ENCODE measurements at regions not wholly inside any gene's neighbourhood (a gene's known extent, or its start where the extent isn't known, plus 50 kb on each side); places are given as distances from the start of the nearest gene placed in this dataset.
"Not testable (repeated sequence)": the region's sequence is repeated elsewhere in the genome, so short reads cannot be mapped to it uniquely, and the experiment has no call there.

DNA sequence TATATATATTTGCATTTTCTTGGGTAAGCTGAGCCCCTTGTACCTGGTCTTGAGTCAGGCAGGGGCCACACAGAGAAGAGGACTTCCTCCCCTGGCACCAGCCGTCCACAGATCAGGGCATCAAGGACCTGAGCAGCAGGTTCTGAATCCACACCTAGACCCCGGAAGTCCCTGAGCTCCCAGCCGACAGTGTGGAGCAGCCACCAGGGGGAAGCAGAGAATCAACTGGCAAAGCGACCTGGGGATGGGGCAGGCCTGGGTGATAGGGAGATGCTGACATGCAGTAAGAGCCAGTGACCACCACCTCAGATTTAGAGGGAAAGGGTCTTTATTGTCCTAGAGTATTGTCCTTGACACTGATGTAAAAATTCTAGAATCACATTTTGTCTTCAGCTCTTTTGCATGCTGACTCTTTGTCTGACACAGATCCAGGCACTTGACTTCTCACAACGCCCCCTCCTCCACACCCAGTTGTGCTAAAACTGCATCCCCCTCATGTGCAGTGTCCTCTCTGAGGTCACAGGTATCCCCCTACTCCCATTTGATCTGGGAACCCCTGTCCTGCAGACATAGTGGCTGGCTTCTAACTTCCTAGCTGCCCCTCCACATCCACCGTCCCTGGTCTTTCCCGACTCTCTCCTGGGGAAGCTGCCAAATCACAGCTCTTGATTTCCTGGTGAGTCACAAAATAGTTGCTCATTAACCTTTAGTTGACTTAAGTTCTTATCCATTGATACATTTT, 109.3 kb downstream of the GGTLC2 start:
- in situ Hi-C loops (cut with MboI; ENCODE audit: low pct_unique_long_range_greater_than_20kb, low sequenced_read_pairs, unreplicated experiment), result no loop called here
- DNase-seq (ENCODE audit: low spot score), result peak; percentile 76
- TF ChIP-seq, protein P1, sequence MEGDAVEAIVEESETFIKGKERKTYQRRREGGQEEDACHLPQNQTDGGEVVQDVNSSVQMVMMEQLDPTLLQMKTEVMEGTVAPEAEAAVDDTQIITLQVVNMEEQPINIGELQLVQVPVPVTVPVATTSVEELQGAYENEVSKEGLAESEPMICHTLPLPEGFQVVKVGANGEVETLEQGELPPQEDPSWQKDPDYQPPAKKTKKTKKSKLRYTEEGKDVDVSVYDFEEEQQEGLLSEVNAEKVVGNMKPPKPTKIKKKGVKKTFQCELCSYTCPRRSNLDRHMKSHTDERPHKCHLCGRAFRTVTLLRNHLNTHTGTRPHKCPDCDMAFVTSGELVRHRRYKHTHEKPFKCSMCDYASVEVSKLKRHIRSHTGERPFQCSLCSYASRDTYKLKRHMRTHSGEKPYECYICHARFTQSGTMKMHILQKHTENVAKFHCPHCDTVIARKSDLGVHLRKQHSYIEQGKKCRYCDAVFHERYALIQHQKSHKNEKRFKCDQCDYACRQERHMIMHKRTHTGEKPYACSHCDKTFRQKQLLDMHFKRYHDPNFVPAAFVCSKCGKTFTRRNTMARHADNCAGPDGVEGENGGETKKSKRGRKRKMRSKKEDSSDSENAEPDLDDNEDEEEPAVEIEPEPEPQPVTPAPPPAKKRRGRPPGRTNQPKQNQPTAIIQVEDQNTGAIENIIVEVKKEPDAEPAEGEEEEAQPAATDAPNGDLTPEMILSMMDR (IDR thresholded peaks at IDR 0.05; ENCODE audit: extremely low read depth, insufficient read depth, missing control alignments), result peak; percentile 38

DNA sequence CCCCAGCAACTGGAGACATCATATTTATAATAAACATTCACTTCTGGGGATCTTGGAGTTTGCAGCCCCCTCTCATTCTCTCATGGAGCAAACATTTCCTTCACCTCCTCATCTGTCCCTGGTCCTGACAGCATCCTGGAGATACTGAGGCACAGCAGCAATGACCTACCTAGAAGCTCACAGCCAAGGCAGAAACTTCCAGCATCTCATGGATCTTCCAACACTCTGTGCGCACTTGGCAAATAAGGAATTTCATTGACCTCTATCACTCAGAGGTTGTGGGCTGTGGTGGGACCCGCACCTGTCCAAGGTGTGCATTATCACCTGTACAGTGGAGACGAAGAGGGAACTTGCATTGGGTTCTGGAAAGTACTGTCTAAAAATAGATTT, 109.8 kb downstream of the GGTLC2 start:
- in situ Hi-C loops (cut with MboI; ENCODE audit: low pct_unique_long_range_greater_than_20kb, low sequenced_read_pairs, unreplicated experiment), result no loop called here
- DNase-seq (ENCODE audit: low spot score), result no peak
- TF ChIP-seq, protein P1 (IDR thresholded peaks at IDR 0.05; ENCODE audit: extremely low read depth, insufficient read depth, missing control alignments), result no peak

DNA sequence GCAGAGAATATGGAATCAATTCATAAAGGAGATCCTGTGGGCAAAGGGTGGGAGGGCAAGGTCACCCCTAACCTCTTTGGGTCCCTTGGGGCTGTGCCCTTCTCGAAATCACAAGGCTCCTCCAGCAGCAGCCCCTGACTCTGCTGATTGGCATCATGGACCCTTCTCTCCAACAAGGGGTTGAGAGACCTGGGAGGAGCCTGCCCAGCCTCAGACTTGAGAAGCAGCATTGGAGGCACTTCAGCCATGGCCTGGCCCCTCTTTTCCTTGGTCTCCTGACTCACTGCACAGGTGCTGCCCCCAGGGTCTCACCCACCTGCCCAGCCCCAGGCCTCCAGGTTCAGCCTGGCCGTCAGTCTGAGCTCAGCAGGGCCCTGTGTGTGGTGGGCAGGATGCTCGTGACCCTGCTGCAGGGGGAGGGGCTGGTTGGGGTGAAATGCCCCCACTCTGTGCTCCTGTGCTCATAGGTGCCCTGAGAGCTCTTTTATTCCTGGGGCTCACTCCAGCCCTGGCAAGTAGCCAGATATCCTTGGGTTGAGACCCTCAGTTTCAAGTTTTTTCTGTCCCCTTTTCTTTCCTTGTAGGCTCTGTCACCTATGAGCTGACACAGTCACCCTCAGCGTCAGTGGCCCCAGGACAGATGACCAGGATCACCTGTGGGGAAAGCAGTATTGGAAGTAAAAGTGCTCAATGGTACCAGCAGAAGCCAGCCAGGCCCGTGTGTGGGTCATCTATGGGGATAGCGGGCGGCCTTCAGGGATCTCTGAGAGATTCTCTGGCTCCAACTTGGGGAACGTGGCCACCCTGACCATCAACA, 110.8 kb downstream of the GGTLC2 start:
- TF ChIP-seq, protein P1 (IDR thresholded peaks at IDR 0.05; ENCODE audit: extremely low read depth, insufficient read depth, missing control alignments), result no peak
- DNase-seq (ENCODE audit: low spot score), result no peak
- in situ Hi-C loops (cut with MboI; ENCODE audit: low pct_unique_long_range_greater_than_20kb, low sequenced_read_pairs, unreplicated experiment), result no loop called here

DNA sequence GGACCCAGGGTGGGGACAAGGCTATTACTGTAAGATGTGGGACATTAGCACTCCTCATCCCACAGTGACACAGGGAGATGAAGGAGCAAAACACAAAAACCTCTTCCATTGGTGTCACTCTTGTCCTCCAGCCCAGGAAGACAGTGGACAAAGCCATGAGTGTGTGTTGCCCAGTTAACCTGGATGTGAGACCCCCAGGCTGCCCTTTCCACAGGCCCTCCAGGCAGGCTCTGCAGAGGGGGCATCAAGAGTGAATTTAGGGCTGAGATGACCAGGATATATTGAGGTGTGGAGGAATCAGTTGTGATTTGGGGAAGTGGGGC, 111.3 kb downstream of the GGTLC2 start:
- in situ Hi-C loops (cut with MboI; ENCODE audit: low pct_unique_long_range_greater_than_20kb, low sequenced_read_pairs, unreplicated experiment), result no loop called here
- DNase-seq (ENCODE audit: low spot score), result no peak
- TF ChIP-seq, protein P1 (IDR thresholded peaks at IDR 0.05; ENCODE audit: extremely low read depth, insufficient read depth, missing control alignments), result no peak

DNA sequence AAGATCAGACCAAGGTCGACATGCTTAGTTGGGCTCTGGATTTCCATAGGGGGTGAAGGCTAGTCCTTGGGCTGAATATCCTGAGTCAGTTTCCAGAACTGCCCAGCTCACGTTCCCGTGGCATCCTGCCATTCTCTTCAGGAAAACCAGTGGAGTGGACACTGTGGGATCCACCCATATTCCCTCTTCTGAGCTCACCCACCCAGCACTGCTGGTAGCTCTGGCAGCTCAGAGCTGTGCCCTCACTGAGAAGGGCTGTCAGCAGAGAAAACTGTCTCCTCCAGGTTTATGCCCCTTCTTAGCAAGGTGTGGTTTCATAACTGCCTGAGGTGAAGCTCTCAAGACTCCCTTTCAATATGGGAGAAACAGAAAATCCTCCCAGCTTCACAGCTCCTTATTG, 111.7 kb downstream of the GGTLC2 start:
- TF ChIP-seq, protein P1 (IDR thresholded peaks at IDR 0.05; ENCODE audit: extremely low read depth, insufficient read depth, missing control alignments), result no peak
- DNase-seq (ENCODE audit: low spot score), result no peak
- in situ Hi-C loops (cut with MboI; ENCODE audit: low pct_unique_long_range_greater_than_20kb, low sequenced_read_pairs, unreplicated experiment), result no loop called here

DNA sequence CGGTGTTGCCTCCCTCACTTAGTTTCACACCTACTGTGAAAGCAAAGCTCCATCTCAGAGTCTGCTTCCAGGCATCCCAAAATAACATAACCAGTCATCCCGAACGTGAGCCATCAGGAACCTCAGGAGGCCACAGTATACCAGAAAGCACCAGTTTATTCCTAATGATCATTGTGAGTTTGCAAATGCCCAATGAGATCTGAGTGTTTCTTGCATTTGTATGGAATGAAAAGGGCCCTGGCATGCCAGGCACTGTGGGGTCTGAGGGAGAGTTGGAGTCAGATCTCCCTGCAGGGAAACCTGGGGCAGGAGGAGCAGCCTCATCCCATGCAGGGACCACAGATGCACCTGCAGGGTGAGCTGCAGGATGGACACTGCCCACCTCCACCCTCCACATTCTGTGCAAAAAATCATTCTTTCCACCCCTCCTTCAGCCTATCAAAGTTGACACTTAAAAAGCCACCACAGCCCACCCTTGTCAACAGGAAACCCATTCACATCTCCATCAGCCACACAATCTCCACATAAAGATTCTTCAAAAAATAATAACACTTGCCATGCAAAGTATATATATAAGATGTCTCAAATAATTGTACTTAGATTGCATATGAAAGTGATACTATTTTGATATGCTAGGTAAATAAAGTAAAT, 112.3 kb downstream of the GGTLC2 start:
- DNase-seq (ENCODE audit: low spot score); in situ Hi-C loops (cut with MboI; ENCODE audit: low pct_unique_long_range_greater_than_20kb, low sequenced_read_pairs, unreplicated experiment): not testable (repeated sequence)

DNA sequence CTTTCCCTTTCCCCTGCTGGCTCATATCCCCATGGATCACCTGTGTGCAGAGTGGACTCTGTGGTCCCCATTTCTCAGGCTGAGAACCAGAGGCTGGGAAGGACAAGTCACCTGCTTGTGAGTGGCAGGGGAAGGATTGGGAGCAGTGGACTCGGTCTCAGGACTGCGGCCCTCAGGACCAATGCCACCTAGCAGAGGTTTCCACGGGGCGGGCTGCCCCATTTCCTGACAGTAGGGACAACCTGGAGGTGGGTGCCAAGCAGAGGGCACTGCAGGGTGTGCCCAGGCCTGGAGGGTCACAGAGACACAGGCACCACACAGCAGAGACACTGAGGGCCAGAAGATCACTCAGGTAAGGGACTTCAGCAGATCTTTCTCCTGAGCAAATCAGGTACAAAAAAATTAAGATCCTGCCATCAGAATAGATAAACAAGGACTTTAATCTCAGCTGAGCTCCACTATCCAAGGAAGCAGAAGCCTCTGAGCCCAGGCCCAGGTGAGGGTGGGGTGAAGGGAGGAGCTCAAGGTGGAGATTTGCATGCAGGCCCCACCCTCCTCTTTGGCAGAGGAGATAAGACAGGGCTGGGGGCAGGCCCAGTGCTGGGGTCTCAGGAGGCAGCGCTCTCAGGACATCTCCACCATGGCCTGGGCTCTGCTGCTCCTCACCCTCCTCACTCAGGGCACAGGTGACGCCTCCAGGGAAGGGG, 113.8 kb downstream of the GGTLC2 start:
- DNase-seq (ENCODE audit: low spot score); in situ Hi-C loops (cut with MboI; ENCODE audit: low pct_unique_long_range_greater_than_20kb, low sequenced_read_pairs, unreplicated experiment): not testable (repeated sequence)
